ENCODE measurements at regions not wholly inside any gene's neighbourhood (a gene's known extent, or its start where the extent isn't known, plus 50 kb on each side); places are given as distances from the start of the nearest gene placed in this dataset.
"Not testable (repeated sequence)": the region's sequence is repeated elsewhere in the genome, so short reads cannot be mapped to it uniquely, and the experiment has no call there.

- TF ChIP-seq Cebpa-rat (IDR thresholded peaks at IDR 0.05) = no peak
- H3K4me3 ChIP-seq = no peak overlapping the region
- H3K27me3 ChIP-seq = no peaks in the 10 kb centered on the region; the same call in 1 of the 2 replicates
- no peaks in the 10 kb centered on the region for H4K20me1 ChIP-seq
- peaks cover 27% of the 10 kb centered on the region for H3K4me1 ChIP-seq
- no peaks in the 10 kb centered on the region for H3K36me3 ChIP-seq
- no peak overlapping the region for H3K9ac ChIP-seq
- H3K9me3 ChIP-seq = no peaks in the 10 kb centered on the region
- H3K27ac ChIP-seq = no peak overlapping the region
- H3K4me2 ChIP-seq = no peak overlapping the region
These were observed 68.2 kb upstream of the BMAL1 start for GRCh38 chr11:13209379-13209778.

- Histone ChIP-seq H4K20me1 (no peaks in the 10 kb centered on the region), H3K9ac (no peak overlapping the region), H3K27ac (no peak overlapping the region), H3K36me3 (no peaks in the 10 kb centered on the region), H3K4me2 (no peak overlapping the region), H3K9me3 (no peaks in the 10 kb centered on the region), H3K4me1 (peaks cover 17% of the 10 kb centered on the region), H3K4me3 (no peak overlapping the region), H3K27me3 (no peaks in the 10 kb centered on the region; the same call in 1 of the 2 replicates)
- TF ChIP-seq Cebpa-rat (IDR thresholded peaks at IDR 0.05) = no peak
These were observed 67.2 kb upstream of the BMAL1 start for GRCh38 chr11:13210424-13210823.

- no peaks in the 10 kb centered on the region for H3K4me1 ChIP-seq
- no peaks in the 10 kb centered on the region for H3K9me3 ChIP-seq
- H3K27ac ChIP-seq = no peak overlapping the region
- no peaks in the 10 kb centered on the region for H3K36me3 ChIP-seq
- no peak overlapping the region for H3K4me2 ChIP-seq
- no peak overlapping the region for H3K9ac ChIP-seq
- no peak overlapping the region for H3K4me3 ChIP-seq
- H4K20me1 ChIP-seq = no peaks in the 10 kb centered on the region
- TF ChIP-seq Cebpa-rat (IDR thresholded peaks at IDR 0.05) = no peak
- no peaks in the 10 kb centered on the region for H3K27me3 ChIP-seq
These were observed 63.3 kb upstream of the BMAL1 start for GRCh38 chr11:13214276-13214675.

GRCh38 chr11:13215149-13215548 is 62.4 kb upstream of the BMAL1 start:
- Histone ChIP-seq H3K9ac (no peak overlapping the region), H3K27ac (no peak overlapping the region), H3K4me2 (no peak overlapping the region), H3K36me3 (no peaks in the 10 kb centered on the region), H3K27me3 (no peaks in the 10 kb centered on the region), H4K20me1 (no peaks in the 10 kb centered on the region), H3K4me3 (no peak overlapping the region), H3K9me3 (no peaks in the 10 kb centered on the region), H3K4me1 (no peaks in the 10 kb centered on the region)
- TF ChIP-seq Cebpa-rat (IDR thresholded peaks at IDR 0.05) = no peak

GRCh38 chr11:13216019-13216710 is 61.4 kb upstream of the BMAL1 start:
- H4K20me1 ChIP-seq = no peaks in the 10 kb centered on the region
- H3K9ac ChIP-seq = no peak overlapping the region
- H3K4me1 ChIP-seq = no peaks in the 10 kb centered on the region
- no peaks in the 10 kb centered on the region for H3K9me3 ChIP-seq
- H3K4me2 ChIP-seq = no peak overlapping the region
- TF ChIP-seq Cebpa-rat (IDR thresholded peaks at IDR 0.05) = no peak
- no peaks in the 10 kb centered on the region for H3K36me3 ChIP-seq
- no peaks in the 10 kb centered on the region for H3K27me3 ChIP-seq
- no peak overlapping the region for H3K4me3 ChIP-seq
- H3K27ac ChIP-seq = no peak overlapping the region

GRCh38 chr11:13216711-13217075 is 60.9 kb upstream of the BMAL1 start:
- Histone ChIP-seq H3K9ac (no peak overlapping the region), H3K9me3 (no peaks in the 10 kb centered on the region), H3K27me3 (no peaks in the 10 kb centered on the region), H4K20me1 (no peaks in the 10 kb centered on the region), H3K4me1 (no peaks in the 10 kb centered on the region), H3K4me2 (no peak overlapping the region), H3K27ac (no peak overlapping the region), H3K36me3 (no peaks in the 10 kb centered on the region), H3K4me3 (no peak overlapping the region)
- TF ChIP-seq Cebpa-rat (IDR thresholded peaks at IDR 0.05) = no peak

GRCh38 chr11:13218685-13219084 is 58.9 kb upstream of the BMAL1 start:
- H3K4me3 ChIP-seq, H3K9me3 ChIP-seq, H3K27me3 ChIP-seq, H3K27ac ChIP-seq, H3K4me2 ChIP-seq, H3K36me3 ChIP-seq, H4K20me1 ChIP-seq, H3K9ac ChIP-seq, H3K4me1 ChIP-seq: not testable (repeated sequence)

GRCh38 chr11:13220148-13220547 is 57.4 kb upstream of the BMAL1 start:
- TF ChIP-seq Cebpa-rat (IDR thresholded peaks at IDR 0.05) = no peak
- no peaks in the 10 kb centered on the region for H3K27me3 ChIP-seq
- no peaks in the 10 kb centered on the region for H4K20me1 ChIP-seq
- H3K36me3 ChIP-seq = no peaks in the 10 kb centered on the region
- no peak overlapping the region for H3K9ac ChIP-seq
- H3K9me3 ChIP-seq = no peaks in the 10 kb centered on the region
- no peak overlapping the region for H3K4me2 ChIP-seq
- peaks cover 6% of the 10 kb centered on the region; the same call in 1 of the 2 replicates for H3K4me1 ChIP-seq
- H3K4me3 ChIP-seq = no peak overlapping the region
- H3K27ac ChIP-seq = no peak overlapping the region

GRCh38 chr11:13221722-13222121 is 55.9 kb upstream of the BMAL1 start:
- Histone ChIP-seq H3K36me3 (no peaks in the 10 kb centered on the region), H3K4me1 (peaks cover 18% of the 10 kb centered on the region; the same call in 1 of the 2 replicates), H3K9me3 (no peaks in the 10 kb centered on the region), H3K9ac (no peak overlapping the region), H3K4me3 (no peak overlapping the region), H3K27ac (no peak overlapping the region), H4K20me1 (no peaks in the 10 kb centered on the region), H3K27me3 (no peaks in the 10 kb centered on the region), H3K4me2 (no peak overlapping the region)
- TF ChIP-seq Cebpa-rat (IDR thresholded peaks at IDR 0.05) = no peak

- Histone ChIP-seq H4K20me1 (no peaks in the 10 kb centered on the region), H3K36me3 (no peaks in the 10 kb centered on the region), H3K27ac (no peak overlapping the region), H3K4me1 (peaks cover 24% of the 10 kb centered on the region), H3K9ac (no peak overlapping the region), H3K9me3 (no peaks in the 10 kb centered on the region), H3K27me3 (no peaks in the 10 kb centered on the region), H3K4me2 (no peak overlapping the region), H3K4me3 (no peak overlapping the region)
- no peak for TF ChIP-seq Cebpa-rat (IDR thresholded peaks at IDR 0.05)
These were observed 55.3 kb upstream of the BMAL1 start for GRCh38 chr11:13222285-13222684.

- Histone ChIP-seq H4K20me1 (no peaks in the 10 kb centered on the region), H3K27ac (no peak overlapping the region), H3K9me3 (no peaks in the 10 kb centered on the region), H3K4me2 (no peak overlapping the region), H3K36me3 (no peaks in the 10 kb centered on the region), H3K27me3 (no peaks in the 10 kb centered on the region), H3K4me3 (no peak overlapping the region), H3K9ac (no peak overlapping the region), H3K4me1 (peaks cover 32% of the 10 kb centered on the region)
- TF ChIP-seq Cebpa-rat (IDR thresholded peaks at IDR 0.05) = no peak
These were observed 54.5 kb upstream of the BMAL1 start for GRCh38 chr11:13223112-13223511.
